ENCODE measurements at regions not wholly inside any gene's neighbourhood (a gene's known extent, or its start where the extent isn't known, plus 50 kb on each side); places are given as distances from the start of the nearest gene placed in this dataset.

- Mint-ChIP-seq H3K27ac (no peak overlapping the region), H3K4me1 (no peaks in the 10 kb centered on the region), H3K4me3 (no peak overlapping the region), H3K9me3 (ENCODE audit: low read depth) (no peaks in the 10 kb centered on the region), H3K36me3 (ENCODE audit: low read depth) (no peaks in the 10 kb centered on the region), H3K27me3 (no peaks in the 10 kb centered on the region)
- peak; percentile 4 for DNase-seq
- ChIA-PET CTCF (no interaction called here), POLR2A (no interaction called here)
- ATAC-seq: no peak
- intact Hi-C loops (cut with DNase I, micrococcal nuclease): no loop called here
Observed at GRCh38 chr21:22904385-22904784, 1906.2 kb downstream of the NCAM2 start.

GRCh38 chr21:22925032-22925431 is 1926.8 kb downstream of the NCAM2 start:
- Mint-ChIP-seq H3K9me3 (ENCODE audit: low read depth) (no peaks in the 10 kb centered on the region), H3K36me3 (ENCODE audit: low read depth) (no peaks in the 10 kb centered on the region), H3K4me3 (no peak overlapping the region), H3K4me1 (no peaks in the 10 kb centered on the region), H3K27me3 (no peaks in the 10 kb centered on the region), H3K27ac (no peak overlapping the region)
- ChIA-PET CTCF (interaction anchor here (0.6 kb wide), 1 partner anchor 558 kb away, joined by 3 read pairs; no protein-coding TSS in a partner anchor), POLR2A (no interaction called here)
- no peak for ATAC-seq
- intact Hi-C loops (cut with DNase I, micrococcal nuclease): no loop called here
- no peak for DNase-seq

- Mint-ChIP-seq H3K36me3 (ENCODE audit: low read depth) (no peaks in the 10 kb centered on the region), H3K4me1 (no peaks in the 10 kb centered on the region), H3K27ac (no peak overlapping the region), H3K27me3 (no peaks in the 10 kb centered on the region), H3K4me3 (no peak overlapping the region), H3K9me3 (ENCODE audit: low read depth) (no peaks in the 10 kb centered on the region)
- POLR2A ChIA-PET: no interaction called here
- intact Hi-C loops (cut with DNase I, micrococcal nuclease): no loop called here
- CTCF ChIA-PET: interaction anchor here (0.6 kb wide), 1 partner anchor 1654 kb away, joined by 3 read pairs; no protein-coding TSS in a partner anchor
- ATAC-seq: no peak
- no peak for DNase-seq
Observed at GRCh38 chr21:22927469-22927868, 1929.3 kb downstream of the NCAM2 start.

- intact Hi-C loops (cut with DNase I, micrococcal nuclease): no loop called here
- CTCF ChIA-PET: no interaction called here
- no peak for DNase-seq
- Mint-ChIP-seq H3K36me3 (ENCODE audit: low read depth) (no peaks in the 10 kb centered on the region), H3K4me1 (no peaks in the 10 kb centered on the region), H3K9me3 (ENCODE audit: low read depth) (peaks cover 4% of the 10 kb centered on the region), H3K27me3 (no peaks in the 10 kb centered on the region), H3K27ac (no peak overlapping the region), H3K4me3 (no peak overlapping the region)
- no peak for ATAC-seq
- POLR2A ChIA-PET: no interaction called here
Observed at GRCh38 chr21:22941779-22942490, 1943.7 kb downstream of the NCAM2 start.

- intact Hi-C loops (cut with DNase I, micrococcal nuclease): no loop called here
- Mint-ChIP-seq H3K4me3 (no peak overlapping the region), H3K27ac (no peak overlapping the region), H3K9me3 (ENCODE audit: low read depth) (peaks cover 5% of the 10 kb centered on the region), H3K27me3 (no peaks in the 10 kb centered on the region), H3K4me1 (no peaks in the 10 kb centered on the region), H3K36me3 (ENCODE audit: low read depth) (no peaks in the 10 kb centered on the region)
- ChIA-PET CTCF (interaction anchor here (0.6 kb wide), 1 partner anchor 11 kb away, joined by 3 read pairs; no protein-coding TSS in a partner anchor), POLR2A (no interaction called here)
- ATAC-seq: no peak
- no peak for DNase-seq
Observed at GRCh38 chr21:22955559-22955958, 1957.3 kb downstream of the NCAM2 start.

- CTCF ChIA-PET: no interaction called here
- Mint-ChIP-seq H3K36me3 (ENCODE audit: low read depth) (no peaks in the 10 kb centered on the region), H3K27me3 (no peaks in the 10 kb centered on the region), H3K4me1 (no peaks in the 10 kb centered on the region), H3K27ac (no peak overlapping the region), H3K9me3 (ENCODE audit: low read depth) (peaks cover 6% of the 10 kb centered on the region), H3K4me3 (no peak overlapping the region)
- POLR2A ChIA-PET: no interaction called here
- no peak for DNase-seq
- intact Hi-C loops (cut with DNase I, micrococcal nuclease): no loop called here
- no peak for ATAC-seq
Observed at GRCh38 chr21:22961258-22961657, 1963.0 kb downstream of the NCAM2 start.

GRCh38 chr21:22965455-22966135 is 1967.4 kb downstream of the NCAM2 start:
- DNase-seq (no peak), ATAC-seq (no peak)
- intact Hi-C loops (cut with DNase I, micrococcal nuclease): no loop called here
- Mint-ChIP-seq H3K4me3 (no peak overlapping the region), H3K27ac (no peak overlapping the region), H3K36me3 (ENCODE audit: low read depth) (no peaks in the 10 kb centered on the region), H3K4me1 (no peaks in the 10 kb centered on the region), H3K27me3 (no peaks in the 10 kb centered on the region), H3K9me3 (ENCODE audit: low read depth) (peaks cover 3% of the 10 kb centered on the region)
- POLR2A ChIA-PET: no interaction called here
- CTCF ChIA-PET: no interaction called here

GRCh38 chr21:22981819-22982218 is 1983.6 kb downstream of the NCAM2 start:
- ChIA-PET CTCF (no interaction called here), POLR2A (no interaction called here)
- ATAC-seq (no peak), DNase-seq (no peak)
- intact Hi-C loops (cut with DNase I, micrococcal nuclease): no loop called here
- H3K27me3 Mint-ChIP-seq: no peaks in the 10 kb centered on the region
- H3K4me1 Mint-ChIP-seq: no peaks in the 10 kb centered on the region
- H3K27ac Mint-ChIP-seq: no peak overlapping the region
- no peaks in the 10 kb centered on the region for H3K36me3 Mint-ChIP-seq (ENCODE audit: low read depth)
- H3K9me3 Mint-ChIP-seq (ENCODE audit: low read depth): peaks cover 5% of the 10 kb centered on the region
- H3K4me3 Mint-ChIP-seq: no peak overlapping the region

GRCh38 chr21:22993144-22993543 is 1994.9 kb downstream of the NCAM2 start:
- CTCF ChIA-PET: interaction anchor here (1.1 kb wide), 1 partner anchor 15 kb away, joined by 3 read pairs; no protein-coding TSS in a partner anchor
- POLR2A ChIA-PET: no interaction called here
- no peaks in the 10 kb centered on the region for H3K27me3 Mint-ChIP-seq
- ATAC-seq: no peak
- no peak for DNase-seq
- H3K27ac Mint-ChIP-seq: no peak overlapping the region
- H3K4me3 Mint-ChIP-seq: no peak overlapping the region
- H3K36me3 Mint-ChIP-seq (ENCODE audit: low read depth): no peaks in the 10 kb centered on the region
- H3K4me1 Mint-ChIP-seq: no peaks in the 10 kb centered on the region
- intact Hi-C loops (cut with DNase I, micrococcal nuclease): no loop called here
- H3K9me3 Mint-ChIP-seq (ENCODE audit: low read depth): peaks cover 13% of the 10 kb centered on the region

GRCh38 chr21:22993822-22994574 is 1995.8 kb downstream of the NCAM2 start:
- H3K27me3 Mint-ChIP-seq: no peaks in the 10 kb centered on the region
- peaks cover 13% of the 10 kb centered on the region for H3K9me3 Mint-ChIP-seq (ENCODE audit: low read depth)
- no peak overlapping the region for H3K4me3 Mint-ChIP-seq
- CTCF ChIA-PET: interaction anchor here (1.1 kb wide), 1 partner anchor 14 kb away, joined by 3 read pairs; no protein-coding TSS in a partner anchor
- intact Hi-C loops (cut with DNase I, micrococcal nuclease): no loop called here
- no peaks in the 10 kb centered on the region for H3K36me3 Mint-ChIP-seq (ENCODE audit: low read depth)
- ATAC-seq (no peak), DNase-seq (no peak)
- no peak overlapping the region for H3K27ac Mint-ChIP-seq
- H3K4me1 Mint-ChIP-seq: no peaks in the 10 kb centered on the region
- POLR2A ChIA-PET: no interaction called here

- Mint-ChIP-seq H3K9me3 (ENCODE audit: low read depth) (peaks cover 3% of the 10 kb centered on the region), H3K4me3 (no peak overlapping the region), H3K27ac (no peak overlapping the region), H3K36me3 (ENCODE audit: low read depth) (no peaks in the 10 kb centered on the region), H3K27me3 (no peaks in the 10 kb centered on the region), H3K4me1 (no peaks in the 10 kb centered on the region)
- no peak for DNase-seq
- intact Hi-C loops (cut with DNase I, micrococcal nuclease): no loop called here
- CTCF ChIA-PET: no interaction called here
- no peak for ATAC-seq
- POLR2A ChIA-PET: no interaction called here
Observed at GRCh38 chr21:23003951-23004350, 2005.7 kb downstream of the NCAM2 start.
